Adipocyte (in vitro differentiated cells): ENCODE measurements at regions not wholly inside any gene's neighbourhood (a gene's known extent, or its start where the extent isn't known, plus 50 kb on each side); places are given as distances from the start of the nearest gene placed in this dataset.

ENCODE experiments used
- DNase-seq: peaks from one replicate; pipeline ENCODE4 v3.0.0-alpha.2; 2015; ENCODE audit warnings: low read depth
- H3K27me3 ChIP-seq: replicated peaks from 2 replicates; pipeline ENCODE4 v1.7.0; 2013; ENCODE audit warnings: mild to moderate bottlenecking, low read length, moderate library complexity; ENCODE audit not compliant: control insufficient read depth, insufficient read depth
- H3K36me3 ChIP-seq: 2 replicates; pipeline ENCODE4 v1.7.0; 2013; ENCODE audit warnings: low read length, mild to moderate bottlenecking, moderate library complexity; ENCODE audit not compliant: control insufficient read depth, insufficient read depth, severe bottlenecking
- H3K4me1 ChIP-seq: 2 replicates; pipeline ENCODE4 v1.7.0; 2013; ENCODE audit warnings: mild to moderate bottlenecking, low read length, moderate library complexity; ENCODE audit not compliant: control insufficient read depth, insufficient read depth
- H3K4me3 ChIP-seq: 2 replicates; pipeline ENCODE4 v1.7.0; 2013; ENCODE audit warnings: mild to moderate bottlenecking, low read length, moderate library complexity
- H3K9ac ChIP-seq: 2 replicates; pipeline ENCODE4 v1.7.0; 2013; ENCODE audit warnings: mild to moderate bottlenecking, low read length, moderate library complexity
- H3K9me3 ChIP-seq: 2 replicates; pipeline ENCODE4 v1.7.0; 2013; ENCODE audit warnings: mild to moderate bottlenecking, low read length, moderate library complexity; ENCODE audit not compliant: control insufficient read depth

DNA sequence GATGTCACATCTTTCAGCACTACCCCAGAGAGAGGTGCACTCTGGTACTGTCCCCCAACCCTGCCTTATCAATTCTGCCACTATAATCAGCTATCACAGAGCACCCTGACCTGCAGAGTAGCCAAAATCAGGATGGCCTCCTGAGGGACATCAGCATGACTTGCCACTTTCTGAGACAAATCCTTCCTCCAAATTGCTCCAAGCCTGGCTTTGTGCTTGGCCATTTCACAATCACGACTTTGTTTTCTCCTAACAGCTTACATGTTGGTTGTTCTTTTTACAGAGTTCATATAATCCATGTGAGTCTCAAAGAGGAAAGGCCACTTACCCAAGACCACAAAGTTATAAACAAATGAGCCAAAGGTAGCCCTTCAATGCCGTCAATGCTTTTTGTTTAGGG lies 449.0 kb upstream of the CDH5 start:
- Histone ChIP-seq H3K9ac (no peak overlapping the region), H3K9me3 (no peaks in the 10 kb centered on the region), H3K4me3 (no peak overlapping the region), H3K4me1 (no peaks in the 10 kb centered on the region), H3K36me3 (no peaks in the 10 kb centered on the region), H3K27me3 (peaks cover 5% of the 10 kb centered on the region)
- peak; percentile 51 for DNase-seq

DNA sequence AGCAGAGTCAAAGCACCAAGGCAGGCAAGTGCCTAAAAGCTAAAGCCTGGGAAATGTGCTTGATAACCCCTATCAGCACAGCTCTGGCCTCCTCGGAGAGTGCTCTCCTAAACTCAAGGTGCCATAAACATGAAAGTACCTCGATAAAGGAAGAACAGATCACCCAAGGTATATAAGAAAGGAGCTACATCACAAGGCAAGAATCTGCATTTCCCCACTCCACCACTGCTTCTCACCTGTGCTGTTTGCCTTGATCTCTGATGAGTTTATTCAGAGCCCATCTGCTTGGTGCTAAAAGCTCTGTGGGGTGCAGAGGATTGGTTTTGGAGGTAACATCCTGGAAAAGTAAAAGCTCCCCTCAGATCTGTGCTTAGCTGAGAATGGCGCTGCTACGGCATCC lies 449.5 kb upstream of the CDH5 start:
- Histone ChIP-seq H3K36me3 (no peaks in the 10 kb centered on the region), H3K4me1 (no peaks in the 10 kb centered on the region), H3K9ac (no peak overlapping the region), H3K27me3 (peaks cover 5% of the 10 kb centered on the region), H3K9me3 (no peaks in the 10 kb centered on the region), H3K4me3 (no peak overlapping the region)
- DNase-seq, result no peak

DNA sequence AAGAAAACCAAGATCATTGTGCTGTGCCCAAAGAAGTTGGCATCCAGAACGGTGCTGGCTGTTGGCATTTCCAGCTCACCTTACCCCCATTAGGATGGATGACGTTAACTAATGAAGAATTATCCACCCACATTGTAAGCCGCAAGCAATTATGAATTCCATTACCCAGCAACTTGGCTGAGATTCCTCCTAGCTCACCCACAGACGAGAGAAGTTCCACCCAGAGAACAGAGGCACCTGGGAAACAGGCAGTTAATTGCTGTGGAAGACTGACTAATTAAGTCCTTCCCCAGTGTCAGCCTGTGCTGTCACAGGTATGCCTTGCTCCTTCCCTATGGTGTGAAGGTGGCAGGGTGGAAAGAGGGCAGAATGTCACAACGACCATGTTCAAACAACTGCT lies 456.2 kb upstream of the CDH5 start:
- H3K27me3 ChIP-seq, result peaks cover 9% of the 10 kb centered on the region
- no peak for DNase-seq
- H3K4me3 ChIP-seq, result no peak overlapping the region
- H3K9me3 ChIP-seq, result no peaks in the 10 kb centered on the region
- no peak overlapping the region for H3K9ac ChIP-seq
- no peaks in the 10 kb centered on the region for H3K4me1 ChIP-seq
- no peaks in the 10 kb centered on the region for H3K36me3 ChIP-seq

DNA sequence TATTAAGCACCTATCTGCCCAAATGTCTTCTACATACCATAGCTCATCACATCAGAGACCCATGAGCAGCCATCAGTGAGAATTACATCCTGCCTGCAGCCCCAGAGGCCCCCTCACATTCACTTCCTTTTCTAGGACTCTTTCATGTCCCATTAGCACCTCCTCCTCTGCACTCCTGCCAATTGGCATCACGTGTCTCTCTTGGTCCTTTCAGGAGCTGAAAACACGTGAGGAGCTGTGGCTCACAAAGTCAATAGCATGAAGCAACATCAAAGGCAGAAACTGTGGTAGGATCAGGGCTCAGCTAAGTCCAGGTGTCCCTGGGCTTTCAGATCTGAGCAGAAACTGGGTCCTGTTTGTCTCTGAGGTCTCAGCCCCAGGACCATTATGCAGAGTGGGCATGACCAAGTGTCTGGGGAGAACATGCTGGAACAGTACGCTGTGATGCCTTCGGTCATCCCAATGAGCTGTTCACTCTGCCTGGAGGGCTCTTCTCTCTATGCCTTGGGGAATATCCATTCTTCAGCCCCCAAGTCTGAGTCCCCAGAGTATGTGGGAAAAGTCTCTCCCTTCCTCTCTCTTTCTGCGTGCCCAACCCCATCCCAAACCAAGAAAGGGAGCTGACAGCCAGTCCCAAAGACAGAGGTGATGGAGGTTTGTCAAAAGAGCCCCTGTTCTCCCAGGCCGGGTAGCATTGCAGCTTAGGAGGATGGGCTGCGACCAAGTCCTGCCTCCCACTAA lies 457.0 kb upstream of the CDH5 start:
- Histone ChIP-seq H3K4me3 (no peak overlapping the region), H3K36me3 (no peaks in the 10 kb centered on the region), H3K27me3 (peaks cover 9% of the 10 kb centered on the region), H3K4me1 (no peaks in the 10 kb centered on the region), H3K9ac (no peak overlapping the region), H3K9me3 (no peaks in the 10 kb centered on the region)
- DNase-seq, result no peak

DNA sequence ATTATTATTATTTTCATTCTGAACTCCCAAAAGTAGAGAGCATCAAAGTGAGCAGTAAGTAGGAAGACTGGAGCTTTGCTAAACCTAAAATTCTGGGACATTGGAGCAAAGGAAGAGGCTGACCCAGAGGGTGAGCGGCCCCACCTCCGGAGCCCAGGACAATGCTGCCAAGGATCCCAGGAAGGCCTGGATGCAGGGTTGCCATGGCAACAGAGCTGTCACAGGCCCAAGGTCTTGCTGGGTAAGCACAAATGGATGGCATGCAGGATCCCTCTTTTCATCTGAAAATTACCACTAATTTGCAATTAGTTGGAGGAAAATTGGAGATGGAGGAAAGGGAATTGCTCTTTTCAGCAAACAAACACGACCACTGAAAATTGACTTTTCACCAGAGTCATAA lies 457.9 kb upstream of the CDH5 start:
- no peak for DNase-seq
- no peak overlapping the region for H3K4me3 ChIP-seq
- H3K9me3 ChIP-seq, result no peaks in the 10 kb centered on the region
- H3K9ac ChIP-seq, result no peak overlapping the region
- H3K4me1 ChIP-seq, result no peaks in the 10 kb centered on the region
- H3K36me3 ChIP-seq, result no peaks in the 10 kb centered on the region
- H3K27me3 ChIP-seq, result peaks cover 9% of the 10 kb centered on the region

DNA sequence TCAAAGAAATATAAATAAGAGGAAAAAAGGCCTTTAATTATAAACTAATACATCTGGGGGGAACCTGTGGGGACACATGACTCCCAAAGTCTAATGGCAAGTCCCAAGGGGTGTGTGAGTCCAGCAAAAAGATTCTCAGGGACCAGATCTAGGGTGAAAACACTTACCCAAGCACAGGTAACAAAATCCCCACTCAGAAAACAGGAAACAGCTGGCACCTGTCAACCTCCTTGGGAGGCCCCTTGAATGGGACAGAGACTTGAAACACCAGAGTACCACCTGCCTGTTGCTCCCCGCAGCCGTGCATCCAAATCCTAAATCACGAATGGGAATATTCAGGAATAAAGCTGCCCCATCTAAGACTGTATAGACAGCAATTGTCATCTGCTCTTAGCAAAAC lies 461.2 kb upstream of the CDH5 start:
- Histone ChIP-seq H3K27me3 (peaks cover 9% of the 10 kb centered on the region), H3K4me3 (no peak overlapping the region), H3K9me3 (no peaks in the 10 kb centered on the region), H3K36me3 (no peaks in the 10 kb centered on the region), H3K9ac (no peak overlapping the region), H3K4me1 (no peaks in the 10 kb centered on the region)
- DNase-seq, result no peak

DNA sequence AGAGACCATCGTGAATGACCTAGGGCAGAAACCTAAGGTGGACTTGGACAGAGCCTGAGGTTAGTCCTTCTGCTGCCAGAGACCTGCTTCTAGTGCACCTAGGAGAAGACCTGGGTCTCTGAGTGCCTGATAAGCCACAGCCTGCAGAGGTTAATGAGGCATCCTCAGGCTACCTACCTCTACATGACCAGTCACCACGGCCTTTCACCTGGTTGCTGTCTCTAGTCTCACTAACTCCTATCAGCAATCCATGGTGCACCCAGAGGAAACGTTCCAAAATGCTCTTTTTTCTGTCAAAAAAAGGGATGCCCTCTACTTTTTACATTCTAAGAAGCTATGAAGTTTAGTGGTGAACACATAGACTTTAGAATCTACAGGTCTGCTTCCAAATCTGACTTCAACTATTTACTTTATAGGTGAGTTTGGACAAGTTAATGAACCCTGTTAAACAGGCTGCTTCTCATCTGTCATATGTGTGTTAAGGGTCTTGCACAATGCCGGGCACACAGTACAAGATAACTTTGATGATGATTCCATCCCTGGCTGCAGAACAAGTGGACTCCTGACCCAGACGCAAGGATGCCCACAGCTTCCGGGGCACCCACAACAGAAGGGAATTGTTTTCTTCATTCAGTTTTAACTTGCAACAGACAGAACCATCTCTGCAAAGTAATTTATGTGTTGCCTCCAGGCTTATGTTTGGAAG lies 469.9 kb upstream of the CDH5 start:
- Histone ChIP-seq H3K9me3 (no peaks in the 10 kb centered on the region), H3K4me1 (no peaks in the 10 kb centered on the region), H3K4me3 (no peak overlapping the region), H3K36me3 (no peaks in the 10 kb centered on the region), H3K27me3 (peaks cover 16% of the 10 kb centered on the region), H3K9ac (no peak overlapping the region)
- DNase-seq, result no peak

DNA sequence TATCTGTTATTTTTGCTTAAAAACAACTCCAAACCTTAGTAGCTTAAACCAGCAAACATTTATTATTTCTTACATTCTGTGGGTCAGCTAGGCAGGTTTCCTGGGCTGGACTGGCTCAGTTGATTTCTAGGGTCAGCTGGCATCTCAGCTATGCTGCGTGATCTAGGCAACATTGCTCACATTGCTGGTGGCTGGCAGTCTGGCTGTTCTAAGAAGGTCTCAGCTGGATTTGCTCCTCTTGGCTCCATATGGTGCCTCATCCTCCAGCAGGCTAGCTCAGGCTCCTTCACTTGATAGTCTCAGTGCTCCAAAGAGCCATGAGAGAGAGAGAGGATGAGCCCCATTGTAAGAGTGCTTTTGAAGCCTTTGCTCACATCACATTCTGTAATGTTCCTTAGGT lies 470.6 kb upstream of the CDH5 start:
- Histone ChIP-seq H3K27me3 (peaks cover 16% of the 10 kb centered on the region), H3K36me3 (no peaks in the 10 kb centered on the region), H3K9ac (no peak overlapping the region), H3K9me3 (no peaks in the 10 kb centered on the region), H3K4me3 (no peak overlapping the region), H3K4me1 (no peaks in the 10 kb centered on the region)
- peak; percentile 11 for DNase-seq

DNA sequence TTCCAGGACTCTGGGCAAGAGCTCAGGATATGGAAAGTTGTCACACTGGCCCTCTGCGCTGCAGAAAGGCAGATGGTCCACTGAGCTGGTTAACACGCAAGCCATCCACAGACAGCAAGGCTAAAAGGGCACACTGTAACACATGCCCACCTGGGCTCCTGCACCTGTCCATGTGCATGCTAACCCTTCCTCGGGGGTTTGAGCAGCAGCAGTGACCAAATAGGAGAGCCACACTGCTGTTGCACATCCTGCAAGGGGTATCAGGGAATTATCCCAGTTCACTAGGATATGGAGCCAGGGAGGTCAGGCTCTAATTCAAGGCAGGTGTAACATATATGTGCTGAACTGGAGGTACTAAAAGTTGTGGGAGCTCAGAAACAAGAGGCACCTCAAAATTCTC lies 471.0 kb upstream of the CDH5 start:
- no peak for DNase-seq

DNA sequence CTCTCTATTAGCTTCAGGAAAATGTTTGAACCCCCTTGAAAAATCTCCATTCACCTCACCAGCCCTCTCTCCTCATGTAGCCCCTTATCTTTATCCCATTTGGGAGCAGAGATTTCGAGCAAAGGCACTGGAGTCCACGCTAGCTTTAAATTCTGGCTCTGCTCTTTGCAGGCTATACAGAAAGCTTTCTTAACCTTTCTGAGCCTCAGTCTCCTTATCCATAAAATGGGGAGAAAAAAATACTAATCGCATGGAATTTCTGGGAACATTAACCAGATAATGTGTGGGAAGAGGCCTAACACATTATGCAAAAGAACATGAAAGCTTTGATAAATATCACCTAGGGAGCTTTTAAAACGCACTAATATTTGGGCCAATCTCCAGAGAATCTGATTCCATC lies 476.3 kb upstream of the CDH5 start:
- Histone ChIP-seq H3K36me3 (no peaks in the 10 kb centered on the region), H3K4me3 (no peak overlapping the region), H3K9ac (no peak overlapping the region), H3K9me3 (no peaks in the 10 kb centered on the region), H3K4me1 (no peaks in the 10 kb centered on the region), H3K27me3 (no peaks in the 10 kb centered on the region)
- DNase-seq, result no peak

More for the DNA sequence above, 471.0 kb upstream of the CDH5 start:
- H3K9ac ChIP-seq, result no peak overlapping the region
- no peak overlapping the region for H3K4me3 ChIP-seq
- H3K9me3 ChIP-seq, result no peaks in the 10 kb centered on the region
- H3K27me3 ChIP-seq, result peaks cover 16% of the 10 kb centered on the region
- no peaks in the 10 kb centered on the region for H3K4me1 ChIP-seq
- no peaks in the 10 kb centered on the region for H3K36me3 ChIP-seq

DNA sequence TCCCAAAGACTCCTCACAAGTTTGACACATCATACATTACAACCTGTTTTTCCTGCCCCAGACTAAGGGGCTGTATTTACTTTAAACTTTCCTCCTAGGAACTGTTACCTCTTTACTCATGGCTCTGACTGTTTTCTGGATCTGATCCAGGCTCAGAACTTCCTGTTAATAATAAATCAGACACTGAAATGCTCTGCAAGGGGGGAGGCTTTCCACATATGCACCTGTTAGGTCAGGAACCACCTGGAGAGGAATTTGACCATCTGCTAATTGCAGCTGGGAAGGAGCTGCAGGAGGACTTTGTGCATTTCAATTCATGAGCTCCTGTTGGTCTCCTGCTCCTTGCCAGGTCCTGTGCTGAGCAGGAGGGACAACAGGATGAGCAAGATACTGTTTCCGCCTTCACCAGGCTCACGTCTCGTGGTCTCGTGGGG lies 476.9 kb upstream of the CDH5 start:
- Histone ChIP-seq H3K4me3 (no peak overlapping the region), H3K9ac (no peak overlapping the region), H3K4me1 (no peaks in the 10 kb centered on the region), H3K36me3 (no peaks in the 10 kb centered on the region), H3K27me3 (no peaks in the 10 kb centered on the region), H3K9me3 (no peaks in the 10 kb centered on the region)
- no peak for DNase-seq
